GM23248 (cell line): ENCODE measurements at regions not wholly inside any gene's neighbourhood (a gene's known extent, or its start where the extent isn't known, plus 50 kb on each side); places are given as distances from the start of the nearest gene placed in this dataset.
"Not testable (repeated sequence)": the region's sequence is repeated elsewhere in the genome, so short reads cannot be mapped to it uniquely, and the experiment has no call there.

Experiments
- EZH2 ChIP-seq: fragments of 200-600 bp; sonication (generic); IDR thresholded peaks from 2 replicates; pipeline ENCODE4 v1.6.1; 2018; ENCODE audit warnings: antibody characterized with exemption, mild to moderate bottlenecking; ENCODE audit not compliant: insufficient read depth, poor library complexity, severe bottlenecking
- EZH2phosphoT487 ChIP-seq: fragments of 200-600 bp; sonication (generic); IDR thresholded peaks from 2 replicates; pipeline ENCODE4 v1.6.1; 2018; ENCODE audit warnings: antibody characterized with exemption, moderate library complexity, mild to moderate bottlenecking, low read depth; ENCODE audit not compliant: insufficient read depth

DNA sequence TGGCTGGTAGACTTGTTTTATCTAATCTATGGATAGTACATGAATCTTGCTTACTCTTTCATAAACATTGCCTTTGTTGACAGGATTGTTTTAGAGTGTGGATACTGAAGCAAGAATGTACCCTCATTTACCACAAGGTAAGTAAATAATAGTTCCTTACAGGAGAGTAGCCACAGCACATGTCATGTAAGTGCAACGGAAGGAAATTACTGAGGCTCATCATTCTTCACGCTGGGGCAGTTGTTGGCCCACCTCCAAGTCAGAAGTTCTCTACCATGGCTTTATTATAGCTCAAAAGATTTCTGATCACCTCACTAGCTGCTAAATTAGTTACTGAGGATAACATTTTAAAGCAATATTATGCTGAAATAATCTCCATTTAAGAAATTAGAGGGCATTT, 50.0 kb upstream of the ANKRD30B start:
- not testable (repeated sequence) for TF ChIP-seq EZH2, EZH2phosphoT487
